ENCODE measurements at regions not wholly inside any gene's neighbourhood (a gene's known extent, or its start where the extent isn't known, plus 50 kb on each side); places are given as distances from the start of the nearest gene placed in this dataset.

- TF ChIP-seq POLR2A (IDR thresholded peaks at IDR 0.05) (no peak), CTCF (IDR thresholded peaks at IDR 0.05) (no peak)
These were observed 307.4 kb upstream of the NR2F2 start for GRCh38 chr15:96023081-96023480.
